Central memory CD4-positive, alpha-beta T cell (primary cell): ENCODE measurements at regions not wholly inside any gene's neighbourhood (a gene's known extent, or its start where the extent isn't known, plus 50 kb on each side); places are given as distances from the start of the nearest gene placed in this dataset.
"Not testable (repeated sequence)": the region's sequence is repeated elsewhere in the genome, so short reads cannot be mapped to it uniquely, and the experiment has no call there.

ENCODE experiments used
- DNase-seq: peaks from one replicate; pipeline ENCODE4 v3.0.0; 2022

GRCh38 chr1:222060210-222060916 lies 318.5 kb upstream of the DUSP10 start:
- no peak for DNase-seq

- no peak for DNase-seq
Measured at GRCh38 chr1:222058249-222058648, 316.4 kb upstream of the DUSP10 start.

- no peak for DNase-seq
Measured at GRCh38 chr1:222057162-222057561, 315.3 kb upstream of the DUSP10 start.

- DNase-seq = no peak
Measured at GRCh38 chr1:222054416-222054815, 312.5 kb upstream of the DUSP10 start.

GRCh38 chr1:222053790-222054294 lies 312.0 kb upstream of the DUSP10 start:
- no peak for DNase-seq

GRCh38 chr1:222051311-222051710 lies 309.4 kb upstream of the DUSP10 start:
- DNase-seq = not testable (repeated sequence)

GRCh38 chr1:222049661-222050060 lies 307.8 kb upstream of the DUSP10 start:
- DNase-seq = not testable (repeated sequence)

GRCh38 chr1:222049176-222049575 lies 307.3 kb upstream of the DUSP10 start:
- DNase-seq = no peak

GRCh38 chr1:222048094-222048595 lies 306.3 kb upstream of the DUSP10 start:
- no peak for DNase-seq

GRCh38 chr1:222047366-222047765 lies 305.5 kb upstream of the DUSP10 start:
- DNase-seq = no peak

GRCh38 chr1:222046684-222047263 lies 304.9 kb upstream of the DUSP10 start:
- no peak for DNase-seq

- DNase-seq = no peak
Measured at GRCh38 chr1:222045786-222046185, 303.9 kb upstream of the DUSP10 start.

GRCh38 chr1:222045236-222045635 lies 303.3 kb upstream of the DUSP10 start:
- no peak for DNase-seq

- DNase-seq = no peak
Measured at GRCh38 chr1:222043444-222044292, 301.8 kb upstream of the DUSP10 start.

GRCh38 chr1:222042120-222042519 lies 300.2 kb upstream of the DUSP10 start:
- DNase-seq = no peak

- DNase-seq = no peak
Measured at GRCh38 chr1:222040955-222041354, 299.1 kb upstream of the DUSP10 start.

- DNase-seq = no peak
Measured at GRCh38 chr1:222040121-222040805, 298.4 kb upstream of the DUSP10 start.

- no peak for DNase-seq
Measured at GRCh38 chr1:222038971-222039370, 297.1 kb upstream of the DUSP10 start.

GRCh38 chr1:222037720-222038119 lies 295.8 kb upstream of the DUSP10 start:
- no peak for DNase-seq

GRCh38 chr1:222034790-222035189 lies 292.9 kb upstream of the DUSP10 start:
- no peak for DNase-seq

GRCh38 chr1:222033450-222033849 lies 291.6 kb upstream of the DUSP10 start:
- DNase-seq = no peak

GRCh38 chr1:222031318-222031717 lies 289.4 kb upstream of the DUSP10 start:
- DNase-seq = no peak

- DNase-seq = no peak
Measured at GRCh38 chr1:222028676-222029075, 286.8 kb upstream of the DUSP10 start.
